Endothelial cell of umbilical vein (primary cell): ENCODE measurements at regions not wholly inside any gene's neighbourhood (a gene's known extent, or its start where the extent isn't known, plus 50 kb on each side); places are given as distances from the start of the nearest gene placed in this dataset.

Source experiments
- BruUV-seq: library from RNA; stranded (reverse); fragments of 400-500 nt; replicated peaks from 2 replicates; lab custom pipeline; 2021; lab: Mats Ljungman, UMichigan
- CTCF ChIA-PET: fragments of 300-600, 350-600 bp; sonication (Branson Sonifier 250); formaldehyde crosslinking; loops from one replicate; lab custom pipeline; 2021; ENCODE audit warnings: antibody characterized with exemption, inconsistent platforms; lab: Charles Lee
- POLR2A ChIA-PET: fragments of 300-600, 350-600 bp; sonication (Branson Sonifier 250); formaldehyde crosslinking; loops from one replicate; lab custom pipeline; 2021; ENCODE audit warnings: antibody characterized with exemption, inconsistent platforms; lab: Charles Lee
- DNase-seq: peaks from one replicate; pipeline ENCODE4 v3.0.0-alpha.2; 2011; ENCODE audit warnings: low read depth, low spot score
- FAIRE-seq: peaks from 2 replicates; lab custom pipeline; 2011; peaks lifted over from hg19 to GRCh38; lab: Jason Lieb, UNC
- H2AFZ ChIP-seq: 2 replicates; pipeline ENCODE4 v1.6.0; 2012; ENCODE audit warnings: low read depth, low read length, control low read depth, inconsistent platforms
- H3K27ac ChIP-seq: 2 replicates; pipeline ENCODE4 v1.5.1; 2011; ENCODE audit warnings: low read depth, mild to moderate bottlenecking, control low read depth, low read length, moderate library complexity; ENCODE audit not compliant: insufficient read depth
- H3K27me3 ChIP-seq, 2 experiments: 2 replicates each; pipeline versions ENCODE4 v1.6.0 to v1.6.1; 2011; ENCODE audit warnings: low read length in 2 of 2, mixed read lengths in 1 of 2; ENCODE audit not compliant: control insufficient read depth in 2 of 2, insufficient read depth in 2 of 2
- H3K36me3 ChIP-seq, 2 experiments: 2 replicates in 1 of 2; 3 replicates in 1 of 2; pipeline ENCODE4 v1.5.1; 2011; ENCODE audit warnings: low read length in 2 of 2, mild to moderate bottlenecking in 1 of 2, moderate library complexity in 1 of 2; ENCODE audit not compliant: control insufficient read depth in 2 of 2, insufficient read depth in 2 of 2; ENCODE audit errors: extremely low read depth in 1 of 2
- H3K4me1 ChIP-seq: 3 replicates; pipeline ENCODE4 v1.5.1; 2011; ENCODE audit warnings: mild to moderate bottlenecking, low read length; ENCODE audit not compliant: control insufficient read depth, insufficient read depth; ENCODE audit errors: extremely low read depth
- H3K4me2 ChIP-seq: 2 replicates; pipeline ENCODE4 v1.6.1; 2011; ENCODE audit warnings: low read length, control low read depth, mixed read lengths; ENCODE audit not compliant: insufficient read depth
- H3K4me3 ChIP-seq, 3 experiments: fragments of 200-600 bp in 1 of 3; sonication (generic), shearing (Covaris generic) in 1 of 3; replicated peaks in 1 of 3; 2 replicates each; pipeline ENCODE4 v1.5.1; 2011 to 2016; ENCODE audit warnings: control low read depth in 3 of 3, low read length in 3 of 3, mild to moderate bottlenecking in 2 of 3, inconsistent platforms in 1 of 3, low read depth in 1 of 3, moderate library complexity in 1 of 3; ENCODE audit not compliant: insufficient read depth in 1 of 3
- H3K79me2 ChIP-seq: 2 replicates; pipeline ENCODE4 v1.6.0; 2012; ENCODE audit warnings: low read length, inconsistent platforms; ENCODE audit not compliant: control insufficient read depth, insufficient read depth
- H3K9ac ChIP-seq: replicated peaks from 2 replicates; pipeline ENCODE3; 2011; ENCODE audit warnings: low read length, control low read depth; ENCODE audit not compliant: insufficient read depth; ENCODE audit errors: extremely low read depth
- H3K9me1 ChIP-seq: replicated peaks from 3 replicates; pipeline ENCODE4 v1.6.0; 2011; ENCODE audit warnings: mild to moderate bottlenecking, low read length; ENCODE audit not compliant: control insufficient read depth, insufficient read depth; ENCODE audit errors: extremely low read depth
- H3K9me3 ChIP-seq: replicated peaks from 2 replicates; pipeline ENCODE4 v1.5.1; 2012; ENCODE audit warnings: low read length, inconsistent platforms; ENCODE audit not compliant: control insufficient read depth, insufficient read depth
- H4K20me1 ChIP-seq: replicated peaks from 2 replicates; pipeline ENCODE3; 2011; ENCODE audit warnings: mild to moderate bottlenecking, low read length; ENCODE audit not compliant: control insufficient read depth, insufficient read depth; ENCODE audit errors: extremely low read depth
- CTCF ChIP-seq, 2 donors: IDR thresholded peaks; 1 replicate in 1 of 2; 2 replicates in 1 of 2; pipeline ENCODE4 v1.5.1; 2011; ENCODE audit warnings: low read length in 2 of 2, mild to moderate bottlenecking in 2 of 2, moderate library complexity in 2 of 2, control low read depth in 1 of 2, inconsistent platforms in 1 of 2, low read depth in 1 of 2; ENCODE audit not compliant: insufficient read depth in 1 of 2; ENCODE audit errors: extremely low read depth in 1 of 2
- EZH2 ChIP-seq: IDR thresholded peaks from 2 replicates; pipeline ENCODE4 v1.6.1; 2012; ENCODE audit warnings: borderline replicate concordance, low read depth, mild to moderate bottlenecking, moderate library complexity, low read length, inconsistent platforms; ENCODE audit not compliant: severe bottlenecking
- FOS ChIP-seq: IDR thresholded peaks from 2 replicates; pipeline ENCODE4 v1.6.1; 2011; ENCODE audit warnings: mild to moderate bottlenecking, low read length, moderate library complexity, borderline replicate concordance; ENCODE audit not compliant: insufficient read depth
- GATA2 ChIP-seq: IDR thresholded peaks from 2 replicates; pipeline ENCODE4 v1.7.0; 2011; ENCODE audit warnings: low read depth, mild to moderate bottlenecking, moderate library complexity, mixed read lengths, low read length; ENCODE audit not compliant: insufficient read length, insufficient read depth
- JUN ChIP-seq: IDR thresholded peaks from 2 replicates; pipeline ENCODE4 v1.6.1; 2011; ENCODE audit warnings: borderline replicate concordance, low read depth; ENCODE audit not compliant: insufficient read length, insufficient read depth
- MAX ChIP-seq: IDR thresholded peaks from 2 replicates; pipeline ENCODE4 v1.6.1; 2011; ENCODE audit not compliant: insufficient read depth, insufficient read length
- MYC ChIP-seq: IDR thresholded peaks from one replicate; pipeline ENCODE4 v1.6.1; 2011; ENCODE audit warnings: mild to moderate bottlenecking, low read depth, low read length
- POLR2A ChIP-seq: IDR thresholded peaks from 2 replicates; pipeline ENCODE4 v1.6.1; 2012; ENCODE audit warnings: low read depth, mild to moderate bottlenecking, control low read depth, low read length
- POLR2AphosphoS5 ChIP-seq: IDR thresholded peaks from 2 replicates; pipeline ENCODE4 v1.6.1; 2012; ENCODE audit warnings: low read depth, mild to moderate bottlenecking, control low read depth, low read length, moderate library complexity; ENCODE audit not compliant: insufficient read depth
- dilution Hi-C: fragments of 300-500 bp; cut with MboI; formaldehyde crosslinking; loops from one replicate; pipeline ENCODE4 v1.15.0; 2019; ENCODE audit warnings: low sequenced_read_pairs; ENCODE audit not compliant: extremely low pct_ligation_motif_present
- intact Hi-C: fragments of 100-400 bp; cut with micrococcal nuclease; formaldehyde crosslinking; loops from one replicate; pipeline ENCODE4 v1.10.0; 2022

GRCh38 chr17:77274096-77274845, 133.5 kb downstream of the SEC14L1 start:
- no peak overlapping the region for H3K9ac ChIP-seq
- ChIA-PET CTCF (interaction anchor here (1.2 kb wide), 1 partner anchor 155 kb away, joined by 3 read pairs; no protein-coding TSS in a partner anchor), POLR2A (no interaction called here)
- H3K4me3 ChIP-seq = no peak overlapping the region
- no peak overlapping the region for H2AFZ ChIP-seq
- no peak overlapping the region for H3K4me2 ChIP-seq
- no peaks in the 10 kb centered on the region for H3K79me2 ChIP-seq
- H3K9me1 ChIP-seq = no peaks in the 10 kb centered on the region
- intact Hi-C loops (no loop called here), dilution Hi-C loops (no loop called here)
- H4K20me1 ChIP-seq = no peaks in the 10 kb centered on the region
- BruUV-seq = no TSS peak
- no peaks in the 10 kb centered on the region for H3K4me1 ChIP-seq
- H3K27ac ChIP-seq = no peak overlapping the region
- no peaks in the 10 kb centered on the region for H3K9me3 ChIP-seq
- no peak for FAIRE-seq
- DNase-seq = no peak
- H3K27me3 ChIP-seq = peaks cover 2 to 5% of the 10 kb centered on the region in 2 experiments
- H3K36me3 ChIP-seq = no peaks in the 10 kb centered on the region
- TF ChIP-seq MYC = no peak
- no peak for TF ChIP-seq MAX
- no peak for TF ChIP-seq GATA2
- no peak for TF ChIP-seq CTCF (IDR thresholded peaks at IDR 0.05; ENCODE audit: extremely low read depth in 1 of 2, insufficient read depth in 1 of 2, low read depth in 1 of 2, low read length in 2 of 2)
- no peak for TF ChIP-seq FOS
- no peak for TF ChIP-seq JUN
- TF ChIP-seq POLR2A = no peak
- no peak for TF ChIP-seq EZH2
- no peak for TF ChIP-seq POLR2AphosphoS5
